Smooth muscle cell (in vitro differentiated cells): ENCODE measurements at regions not wholly inside any gene's neighbourhood (a gene's known extent, or its start where the extent isn't known, plus 50 kb on each side); places are given as distances from the start of the nearest gene placed in this dataset.
A peak's percentile ranks its signal among the peaks of the same experiment; 100 is the strongest.

Experiments used
- DNase-seq: peaks from one replicate; lab custom pipeline; 2025; ENCODE audit not compliant: unreplicated experiment; lab: John Stamatoyannopoulos, UW
- H2AFZ ChIP-seq: fragments of 200-600 bp; sonication (generic); 2 replicates; pipeline ENCODE4 v1.6.0; 2016; ENCODE audit warnings: antibody characterized with exemption, low read depth, mild to moderate bottlenecking
- H3F3A ChIP-seq: fragments of 200-600 bp; sonication (generic); 2 replicates; pipeline ENCODE4 v1.6.0; 2017; ENCODE audit warnings: antibody characterized with exemption, low read depth
- H3K27ac ChIP-seq: fragments of 200-600 bp; sonication (generic); 2 replicates; pipeline ENCODE4 v1.5.1; 2016; ENCODE audit warnings: low read depth, mild to moderate bottlenecking
- H3K27me3 ChIP-seq: fragments of 200-600 bp; sonication (generic); 2 replicates; pipeline ENCODE4 v1.6.1; 2016; ENCODE audit warnings: low read depth, mild to moderate bottlenecking
- H3K36me3 ChIP-seq: fragments of 200-600 bp; sonication (generic); 2 replicates; pipeline ENCODE4 v1.5.1; 2016; ENCODE audit warnings: low read depth
- H3K4me1 ChIP-seq: fragments of 200-600 bp; sonication (generic); 2 replicates; pipeline ENCODE4 v1.5.1; 2016; ENCODE audit warnings: low read depth
- H3K4me2 ChIP-seq: fragments of 200-600 bp; sonication (generic); 2 replicates; pipeline ENCODE4 v1.6.0; 2016; ENCODE audit warnings: mild to moderate bottlenecking
- H3K4me3 ChIP-seq: fragments of 200-600 bp; sonication (generic); 2 replicates; pipeline ENCODE4 v1.5.1; 2016; ENCODE audit warnings: mild to moderate bottlenecking
- H3K79me2 ChIP-seq: fragments of 200-600 bp; sonication (generic); 2 replicates; pipeline ENCODE4 v1.6.0; 2016; ENCODE audit warnings: low read depth, mild to moderate bottlenecking
- H3K9ac ChIP-seq: fragments of 200-600 bp; sonication (generic); 2 replicates; pipeline ENCODE4 v1.6.0; 2016; ENCODE audit warnings: low read depth
- H3K9me3 ChIP-seq: fragments of 200-600 bp; sonication (generic); replicated peaks from 2 replicates; pipeline ENCODE4 v1.5.1; 2016; ENCODE audit warnings: low read depth
- H4K20me1 ChIP-seq: fragments of 200-600 bp; sonication (generic); 2 replicates; pipeline ENCODE4 v1.6.0; 2016; ENCODE audit warnings: low read depth
- CTCF ChIP-seq: fragments of 200-600 bp; sonication (generic); IDR thresholded peaks from 2 replicates; pipeline ENCODE4 v1.5.1; 2017; ENCODE audit warnings: borderline replicate concordance, mild to moderate bottlenecking, antibody characterized with exemption; ENCODE audit not compliant: insufficient read depth, poor library complexity, severe bottlenecking
- WGBS: methylation state at CpG from one replicate; pipeline ENCODE4 v1.1.7; 2016; ENCODE audit warnings: low lambda C conversion rate; 5-methylcytosine and 5-hydroxymethylcytosine counted together

- no peak for TF ChIP-seq CTCF
- 83% methylated on average over 3 of the region's 3 CpGs for WGBS
- Histone ChIP-seq H3K27ac (no peak overlapping the region), H3K36me3 (no peaks in the 10 kb centered on the region), H3K79me2 (no peaks in the 10 kb centered on the region), H4K20me1 (no peaks in the 10 kb centered on the region), H3K27me3 (no peaks in the 10 kb centered on the region), H3F3A (peaks cover 5% of the 10 kb centered on the region), H3K9ac (no peak overlapping the region), H3K4me2 (no peak overlapping the region), H2AFZ (no peak overlapping the region), H3K9me3 (no peaks in the 10 kb centered on the region), H3K4me1 (no peaks in the 10 kb centered on the region), H3K4me3 (no peak overlapping the region)
- DNase-seq: no peak
Measured at GRCh38 chr5:41638685-41639084, 128.3 kb upstream of the PLCXD3 start.

DNA sequence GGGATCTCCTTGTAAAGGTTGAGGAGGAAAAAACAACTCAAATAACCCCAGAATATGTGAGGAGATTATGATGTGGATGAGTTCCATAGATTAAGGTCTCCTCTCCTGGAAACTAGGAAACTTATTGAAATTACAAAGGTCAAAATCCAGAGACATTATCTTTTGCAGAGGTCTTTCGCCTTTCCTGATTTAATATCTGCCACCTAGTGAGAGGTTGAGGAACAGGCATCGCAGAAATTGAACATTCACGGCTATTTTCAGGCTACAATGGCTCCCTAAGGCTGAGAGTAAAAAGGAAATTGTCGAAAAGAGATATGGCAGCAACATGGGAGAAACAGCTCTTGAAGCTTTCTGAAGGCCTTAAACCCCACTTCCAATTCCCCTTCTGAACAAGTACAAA, 127.5 kb upstream of the PLCXD3 start:
- Histone ChIP-seq H3K4me2 (peak overlapping the region; percentile 52), H3K9me3 (no peaks in the 10 kb centered on the region), H4K20me1 (no peaks in the 10 kb centered on the region), H3K36me3 (no peaks in the 10 kb centered on the region), H3K9ac (no peak overlapping the region), H3K79me2 (no peaks in the 10 kb centered on the region), H3K27ac (peak overlapping the region; percentile 13), H3F3A (peaks cover 5% of the 10 kb centered on the region), H2AFZ (peak overlapping the region; percentile 73), H3K4me3 (no peak overlapping the region), H3K27me3 (no peaks in the 10 kb centered on the region), H3K4me1 (no peaks in the 10 kb centered on the region)
- peak; percentile 31 for TF ChIP-seq CTCF
- no peak for DNase-seq
- WGBS: 79% methylated on average over 4 of the region's 4 CpGs

GRCh38 chr5:41637424-41637823, 127.0 kb upstream of the PLCXD3 start:
- no peak for TF ChIP-seq CTCF
- Histone ChIP-seq H3K79me2 (no peaks in the 10 kb centered on the region), H2AFZ (peak overlapping the region; percentile 73), H3K9me3 (no peaks in the 10 kb centered on the region), H3K4me3 (no peak overlapping the region), H4K20me1 (no peaks in the 10 kb centered on the region), H3F3A (peaks cover 5% of the 10 kb centered on the region), H3K4me1 (no peaks in the 10 kb centered on the region), H3K27me3 (no peaks in the 10 kb centered on the region), H3K9ac (no peak overlapping the region), H3K27ac (peak overlapping the region; percentile 13), H3K36me3 (no peaks in the 10 kb centered on the region), H3K4me2 (peak overlapping the region; percentile 52)
- DNase-seq: no peak
- WGBS: 9% methylated on average over 8 of the region's 8 CpGs

DNA sequence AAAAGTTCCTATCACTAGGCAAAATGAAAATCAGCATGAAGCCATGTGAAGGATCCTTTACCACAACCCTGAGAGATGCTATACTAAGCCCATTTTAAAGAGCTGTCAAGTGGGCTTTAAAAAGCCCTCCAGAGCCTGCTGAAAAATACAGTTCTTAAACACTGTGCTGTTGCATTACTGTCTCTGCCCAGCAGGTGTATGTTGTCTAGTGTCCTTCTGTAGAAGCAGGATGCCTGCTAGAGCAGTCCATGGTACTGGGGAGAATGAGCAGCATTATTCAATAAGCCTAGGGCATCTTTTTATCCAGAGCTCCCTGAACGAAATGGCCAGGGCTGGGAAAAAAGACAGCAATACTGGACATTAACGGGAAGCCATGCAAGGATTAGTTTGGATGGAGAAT, 126.2 kb upstream of the PLCXD3 start:
- Histone ChIP-seq H4K20me1 (no peaks in the 10 kb centered on the region), H3K36me3 (no peaks in the 10 kb centered on the region), H3K27me3 (no peaks in the 10 kb centered on the region), H3F3A (peaks cover 5% of the 10 kb centered on the region), H2AFZ (no peak overlapping the region), H3K27ac (no peak overlapping the region), H3K9me3 (no peaks in the 10 kb centered on the region), H3K9ac (no peak overlapping the region), H3K4me1 (no peaks in the 10 kb centered on the region), H3K4me2 (no peak overlapping the region), H3K79me2 (no peaks in the 10 kb centered on the region), H3K4me3 (no peak overlapping the region)
- TF ChIP-seq CTCF: peak; percentile 38
- 85% methylated on average over 2 of the region's 2 CpGs for WGBS
- no peak for DNase-seq
